Stimulated activated CD8-positive, alpha-beta memory T cell treated with anti-CD3 and anti-CD28 coated beads, Interleukin-12 subunit alpha, Interleukin-12 subunit beta, amount 100 ng/mL, for 24 hours (primary cell): ENCODE measurements at regions not wholly inside any gene's neighbourhood (a gene's known extent, or its start where the extent isn't known, plus 50 kb on each side); places are given as distances from the start of the nearest gene placed in this dataset.

Source experiments
- DNase-seq: peaks from one replicate; pipeline ENCODE4 v3.0.0-alpha.2; 2020; ENCODE audit errors: extremely low read depth

- no peak for DNase-seq
Observed at GRCh38 chr1:244196571-244197285, 145.6 kb downstream of the ZBTB18 start.

DNA sequence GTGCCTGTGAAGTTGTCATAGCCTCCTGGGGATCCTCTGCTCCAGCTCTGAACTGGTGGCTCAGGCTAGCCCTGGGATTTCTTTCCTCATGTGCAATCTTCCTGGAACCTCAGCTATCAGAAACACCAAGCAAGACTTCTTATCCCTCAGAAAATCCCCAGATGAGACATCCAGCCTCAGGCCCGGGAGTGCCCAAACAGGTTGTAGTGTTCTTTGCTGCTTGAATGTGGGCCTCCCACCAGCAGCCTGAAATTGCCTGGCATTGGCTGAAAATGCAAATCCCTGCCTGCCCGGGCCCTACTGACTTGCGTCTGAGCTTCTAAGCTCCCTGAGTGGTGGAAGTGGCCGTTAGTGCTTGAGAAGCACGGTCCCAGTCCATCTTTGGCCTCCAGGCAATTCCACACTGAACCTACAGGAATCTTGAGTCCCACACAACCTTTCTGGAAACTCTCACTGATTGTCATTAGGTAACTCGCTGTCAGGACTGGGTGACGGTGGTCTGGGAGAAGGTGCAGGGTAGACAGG lies 146.8 kb downstream of the ZBTB18 start:
- no peak for DNase-seq

- no peak for DNase-seq
Observed at GRCh38 chr1:244199902-244200301, 148.8 kb downstream of the ZBTB18 start.

GRCh38 chr1:244200596-244200995 lies 149.5 kb downstream of the ZBTB18 start:
- no peak for DNase-seq

DNA sequence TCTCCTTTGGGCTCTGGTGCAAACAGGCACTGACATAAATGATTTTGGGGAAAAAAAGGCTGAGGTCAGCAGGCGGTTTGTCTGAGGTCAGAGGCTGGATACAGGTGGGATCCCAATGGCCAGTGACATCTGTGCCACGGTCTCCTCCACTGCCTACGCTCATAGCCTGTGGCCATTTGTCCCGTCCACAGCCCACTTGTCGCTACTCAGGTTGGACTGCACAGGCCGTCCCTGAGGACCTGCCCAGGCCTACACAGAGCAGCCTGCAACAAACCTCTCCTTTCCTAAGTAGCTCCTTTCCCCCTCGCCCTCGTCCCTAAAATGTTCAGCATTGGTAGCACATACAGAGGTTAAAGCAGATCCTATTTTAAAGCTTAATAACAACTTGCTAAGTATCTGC lies 150.7 kb downstream of the ZBTB18 start:
- DNase-seq: no peak

DNA sequence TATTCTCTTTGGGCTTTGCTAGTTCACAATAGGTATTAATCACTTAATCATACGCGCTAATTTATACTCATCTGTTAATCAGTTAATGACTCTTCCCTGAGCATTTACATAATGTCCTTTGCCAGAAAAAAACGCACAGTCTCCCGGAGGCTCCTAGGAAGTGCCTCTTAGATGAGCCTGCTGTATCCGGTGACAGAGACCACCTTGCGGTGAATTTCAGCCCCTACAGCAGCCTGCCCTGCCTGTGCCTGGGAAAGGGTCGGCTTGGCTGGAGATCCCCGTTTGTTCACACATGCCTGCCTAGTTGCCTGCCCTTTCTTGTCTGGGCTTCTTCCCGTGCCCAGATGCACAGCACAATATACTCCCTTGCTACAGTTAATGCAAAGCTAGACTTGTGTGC lies 152.9 kb downstream of the ZBTB18 start:
- no peak for DNase-seq

DNA sequence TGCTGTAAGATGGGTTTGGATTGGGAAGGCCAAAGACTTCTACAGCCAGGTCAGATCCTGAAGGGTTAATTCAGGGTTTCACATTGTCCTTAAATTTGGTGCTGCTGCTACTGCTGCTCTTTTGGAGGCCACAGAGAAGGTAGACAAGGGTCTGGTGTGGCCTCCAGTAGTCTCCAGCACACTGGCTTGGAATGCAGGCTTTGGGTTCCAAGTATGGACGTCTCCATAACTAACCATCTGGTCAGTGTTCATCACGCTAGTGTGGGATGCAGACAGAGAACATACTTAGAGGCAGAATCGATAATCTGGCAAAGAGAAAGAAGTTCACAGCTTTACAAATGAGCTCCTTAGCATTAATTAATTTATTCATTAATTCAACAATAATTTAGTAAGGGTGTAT lies 154.1 kb downstream of the ZBTB18 start:
- DNase-seq: no peak

GRCh38 chr1:244205906-244206305 lies 154.8 kb downstream of the ZBTB18 start:
- no peak for DNase-seq

DNA sequence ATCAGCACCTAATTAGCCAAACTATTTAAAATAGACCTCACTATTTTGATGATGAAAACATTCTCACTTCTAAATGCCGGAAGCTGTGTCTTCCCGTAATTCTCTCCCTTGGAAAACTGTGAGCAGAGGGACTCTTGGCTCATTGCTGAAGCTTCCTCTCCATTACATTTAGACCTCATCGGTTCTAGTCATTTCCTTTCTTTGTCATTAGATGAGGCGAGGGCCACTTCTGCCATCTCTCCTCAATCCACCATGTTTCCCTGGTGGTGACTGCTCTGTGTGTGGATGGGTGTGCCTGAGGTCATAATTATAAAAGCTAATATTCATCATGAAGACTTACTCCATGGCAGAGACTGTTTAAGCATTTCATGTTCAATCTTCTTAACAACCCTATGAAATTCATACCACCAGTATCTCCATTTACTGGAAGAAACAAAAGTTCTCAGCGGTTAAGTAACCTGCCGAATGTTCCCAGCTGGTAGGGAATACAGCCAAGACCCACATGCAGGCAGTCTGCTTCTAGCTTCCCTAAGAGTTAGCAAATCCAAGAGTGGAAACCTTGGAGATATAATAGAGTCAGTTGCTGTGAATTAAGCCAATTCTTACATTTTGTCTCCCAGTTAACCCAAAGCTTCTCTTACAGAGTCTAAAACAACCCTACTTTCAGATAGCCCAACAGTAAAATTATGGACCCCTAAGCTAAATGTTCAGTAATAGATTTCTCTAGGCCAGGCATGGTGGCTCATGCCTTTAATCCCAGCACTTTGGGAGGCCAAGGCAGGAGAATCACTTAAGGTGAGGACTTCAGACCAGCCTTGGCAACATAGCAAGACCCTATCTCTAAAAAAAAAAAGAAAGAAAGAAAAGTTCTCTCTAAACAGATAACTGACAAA lies 156.2 kb downstream of the ZBTB18 start:
- DNase-seq: no peak

DNA sequence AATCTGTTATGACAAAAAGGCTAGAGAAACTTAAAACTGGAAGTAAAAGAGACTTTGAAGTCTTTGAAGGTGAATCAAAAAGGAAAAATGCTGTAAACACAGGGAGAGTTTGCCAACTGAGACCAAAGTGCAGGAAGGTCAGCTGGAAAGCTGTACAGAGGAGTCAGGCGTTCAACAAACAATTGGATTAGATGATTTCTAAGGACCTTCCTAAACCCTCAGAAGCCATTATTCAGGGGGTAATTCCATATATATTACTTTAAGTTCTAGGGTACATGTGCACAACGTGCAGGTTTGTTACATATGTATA lies 156.8 kb downstream of the ZBTB18 start:
- DNase-seq: no peak

DNA sequence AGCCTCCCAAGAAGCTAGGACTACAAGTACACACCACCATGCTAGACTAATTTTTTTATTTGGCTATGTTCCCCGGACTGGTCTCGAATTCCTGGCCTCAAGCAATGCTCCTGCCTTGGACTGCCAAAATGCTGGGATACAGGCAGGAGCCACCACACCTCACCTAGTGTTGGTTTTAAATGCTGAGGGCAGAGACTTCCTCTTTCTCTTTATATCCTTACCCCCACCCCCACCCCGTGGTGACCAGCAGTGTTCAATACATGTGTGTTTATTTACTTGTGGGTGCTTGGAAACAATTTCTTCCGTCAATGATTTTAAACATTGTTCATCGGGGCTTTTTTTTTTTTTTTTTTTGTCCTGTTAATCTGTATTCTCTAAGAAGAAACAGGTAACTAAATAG lies 158.9 kb downstream of the ZBTB18 start:
- DNase-seq: no peak

DNA sequence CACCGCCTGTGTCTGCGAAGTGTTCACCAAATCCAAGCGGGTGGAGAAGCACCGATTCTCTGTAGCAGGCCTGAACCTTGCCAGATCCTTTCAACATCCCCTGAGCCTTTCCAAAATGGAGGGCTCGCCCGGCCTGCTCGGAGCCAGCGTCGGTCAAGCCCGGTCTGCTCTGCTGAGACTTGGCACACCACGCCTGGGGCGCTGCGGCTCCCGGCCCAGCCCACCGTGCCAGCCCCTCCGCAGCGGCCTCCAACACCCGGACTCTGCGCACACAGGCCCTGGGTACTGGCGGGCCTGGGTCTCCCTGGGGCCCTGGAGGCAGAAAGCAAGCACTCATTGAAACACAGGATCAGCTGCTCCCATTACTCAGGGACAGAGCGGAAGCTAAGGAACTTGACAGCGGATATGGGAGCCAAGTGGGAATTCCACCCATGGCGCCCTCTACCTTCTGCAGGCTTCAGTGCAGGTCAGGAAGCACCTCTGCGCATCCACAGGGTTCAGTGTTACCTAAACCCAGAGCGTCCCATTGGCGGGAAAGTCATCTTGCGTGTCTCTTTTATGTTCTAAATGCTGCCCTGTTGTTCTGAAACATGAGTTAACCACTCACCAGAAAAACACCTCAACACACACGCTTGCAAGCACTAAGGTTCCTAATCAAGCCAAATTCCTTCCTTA lies 159.9 kb downstream of the ZBTB18 start:
- DNase-seq: no peak

- no peak for DNase-seq
Observed at GRCh38 chr1:244211559-244211944, 160.5 kb downstream of the ZBTB18 start.

GRCh38 chr1:244212219-244212618 lies 161.1 kb downstream of the ZBTB18 start:
- no peak for DNase-seq

DNA sequence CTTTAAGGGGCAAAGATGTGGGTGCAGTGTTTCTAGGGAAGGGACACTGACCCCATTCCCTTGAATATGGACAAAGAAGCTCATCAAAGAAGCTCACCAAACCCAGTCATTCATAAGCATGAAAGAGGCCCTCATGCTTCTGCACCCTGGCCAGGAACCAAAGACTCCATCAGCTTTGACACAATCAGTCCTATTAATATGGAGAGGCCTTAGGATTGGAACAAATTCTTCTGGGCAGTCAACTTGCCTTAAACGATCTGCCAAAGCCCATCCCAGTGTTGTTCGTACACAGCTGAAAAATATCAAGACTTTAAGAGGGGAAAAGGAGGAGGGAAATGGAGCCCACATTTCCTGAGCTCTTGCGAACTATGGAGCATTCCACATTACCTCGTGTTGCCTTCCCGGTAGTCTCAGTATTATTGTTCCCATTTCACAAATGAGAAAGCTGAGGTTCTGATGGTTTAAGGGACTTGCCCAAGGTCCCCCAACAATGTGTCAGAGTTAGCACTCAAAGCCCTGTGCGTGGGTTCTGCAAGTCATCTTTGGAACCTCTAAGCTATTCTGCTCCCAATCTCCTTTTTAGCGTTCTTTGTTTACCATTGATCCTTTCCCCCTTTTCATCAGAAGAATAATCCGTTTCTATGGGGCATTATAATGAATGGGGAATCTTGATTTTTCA lies 161.9 kb downstream of the ZBTB18 start:
- no peak for DNase-seq

DNA sequence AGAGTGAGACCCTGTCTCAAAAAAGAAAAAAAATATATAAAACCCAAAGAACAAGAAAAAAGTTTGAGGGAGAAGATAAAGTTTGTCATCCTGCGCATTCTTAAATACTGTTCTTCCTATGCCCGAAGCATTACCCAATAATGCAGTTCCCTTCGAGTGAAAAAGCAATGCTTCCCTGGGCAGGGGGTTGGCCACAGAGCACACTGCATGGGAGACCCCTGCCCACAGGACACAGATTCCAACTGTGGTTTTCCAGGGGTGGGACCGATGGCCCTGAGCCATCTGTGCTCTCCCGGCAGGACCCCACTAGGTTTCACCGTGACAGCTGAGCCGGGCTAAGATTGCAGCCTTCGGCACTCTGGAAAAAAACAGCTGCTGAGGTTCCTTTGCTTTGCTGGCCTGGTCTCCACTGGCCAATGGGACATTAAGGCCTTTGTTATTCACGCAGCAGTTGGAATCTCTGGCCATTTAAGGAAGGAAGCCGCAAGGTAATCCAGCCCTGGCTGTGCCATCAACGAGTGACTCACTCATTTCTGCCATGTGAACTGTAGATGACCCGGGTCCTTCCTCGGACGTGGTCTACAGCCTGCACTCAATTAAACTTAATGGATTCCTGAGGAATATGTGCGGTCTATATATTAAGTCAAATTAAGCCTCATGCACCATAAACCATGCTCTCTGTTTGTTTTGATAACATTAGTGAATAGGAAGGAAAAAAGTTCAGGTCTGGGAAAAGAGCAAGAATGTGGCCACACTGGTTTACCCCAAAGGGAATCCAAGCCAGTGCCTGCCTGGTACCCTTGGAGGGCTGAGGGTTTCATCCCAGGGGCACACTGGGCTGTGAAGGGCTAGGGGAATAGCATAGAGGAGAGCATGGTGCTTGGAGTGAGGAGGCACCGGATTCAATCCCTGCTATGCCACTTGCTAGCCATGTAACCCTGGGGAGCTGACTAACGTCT lies 163.2 kb downstream of the ZBTB18 start:
- no peak for DNase-seq

GRCh38 chr1:244216836-244217235 lies 165.8 kb downstream of the ZBTB18 start:
- no peak for DNase-seq

GRCh38 chr1:244217711-244218110 lies 166.6 kb downstream of the ZBTB18 start:
- no peak for DNase-seq

DNA sequence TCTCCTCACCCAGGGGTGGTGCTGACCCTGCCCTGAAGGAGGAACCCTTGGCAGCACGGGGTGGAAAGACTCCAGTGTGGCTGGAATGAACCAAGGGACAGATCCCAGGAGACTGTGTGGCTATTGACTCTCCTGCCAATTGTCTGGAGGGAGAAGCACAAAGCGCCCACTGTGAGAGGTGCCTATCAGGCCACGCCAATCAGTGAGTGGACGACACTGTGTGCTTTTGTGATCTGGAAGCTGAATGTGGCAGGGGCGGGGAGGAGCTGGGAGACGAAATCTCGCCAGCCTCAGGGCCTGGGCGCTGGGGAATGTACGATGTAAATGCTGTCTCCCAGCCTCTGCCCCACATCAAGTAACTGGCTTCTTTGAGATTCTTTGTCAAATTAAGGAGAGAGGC lies 167.1 kb downstream of the ZBTB18 start:
- DNase-seq: no peak

DNA sequence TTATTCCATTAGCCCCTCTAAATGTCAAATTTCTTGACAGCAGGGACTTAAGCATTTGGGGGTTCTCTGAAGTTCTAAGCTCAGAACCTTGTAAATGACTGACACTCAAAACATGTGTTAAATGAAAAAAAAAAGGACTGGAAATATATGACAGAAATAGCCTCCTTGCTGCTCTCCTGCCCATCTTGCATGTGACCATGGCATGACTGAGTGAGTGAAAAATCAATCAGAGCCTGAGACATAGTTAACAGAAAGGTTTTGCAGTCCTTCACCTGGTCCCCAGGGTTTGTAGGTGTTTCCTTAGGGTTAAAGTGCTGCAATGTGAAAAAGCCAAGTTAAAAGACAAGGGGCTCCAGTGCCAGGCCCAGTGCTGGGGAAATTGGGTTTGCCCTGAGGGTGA lies 168.1 kb downstream of the ZBTB18 start:
- DNase-seq: no peak

- no peak for DNase-seq
Observed at GRCh38 chr1:244219802-244220201, 168.7 kb downstream of the ZBTB18 start.
